NCI-H1092 (cell line): ENCODE measurements at regions not wholly inside any gene's neighbourhood (a gene's known extent, or its start where the extent isn't known, plus 50 kb on each side); places are given as distances from the start of the nearest gene placed in this dataset.
"Not testable (repeated sequence)": the region's sequence is repeated elsewhere in the genome, so short reads cannot be mapped to it uniquely, and the experiment has no call there.

ENCODE experiments used
- DNase-seq: peaks from one replicate; lab custom pipeline; 2025; lab: John Stamatoyannopoulos, UW

GRCh38 chr11:13135385-13136271 lies 126.5 kb downstream of the RASSF10 start:
- DNase-seq, result peak; percentile 74

- DNase-seq, result no peak
Measured at GRCh38 chr11:13136272-13136596, 127.1 kb downstream of the RASSF10 start.

GRCh38 chr11:13137844-13138301 lies 128.8 kb downstream of the RASSF10 start:
- DNase-seq, result no peak

GRCh38 chr11:13139085-13139484 lies 130.0 kb downstream of the RASSF10 start:
- not testable (repeated sequence) for DNase-seq

GRCh38 chr11:13140028-13140870 lies 131.1 kb downstream of the RASSF10 start:
- peak; percentile 67 for DNase-seq

- no peak for DNase-seq
Measured at GRCh38 chr11:13140873-13141655, 131.9 kb downstream of the RASSF10 start.

- DNase-seq, result no peak
Measured at GRCh38 chr11:13141731-13142709, 132.9 kb downstream of the RASSF10 start.

GRCh38 chr11:13143486-13144297 lies 133.9 kb upstream of the BMAL1 start:
- DNase-seq, result no peak

GRCh38 chr11:13145461-13145860 lies 132.1 kb upstream of the BMAL1 start:
- DNase-seq, result no peak

- no peak for DNase-seq
Measured at GRCh38 chr11:13149991-13150390, 127.6 kb upstream of the BMAL1 start.

- no peak for DNase-seq
Measured at GRCh38 chr11:13150487-13150886, 127.1 kb upstream of the BMAL1 start.

- no peak for DNase-seq
Measured at GRCh38 chr11:13152264-13152663, 125.3 kb upstream of the BMAL1 start.

- peak; percentile 24 for DNase-seq
Measured at GRCh38 chr11:13152736-13153541, 124.7 kb upstream of the BMAL1 start.

- DNase-seq, result not testable (repeated sequence)
Measured at GRCh38 chr11:13154374-13154773, 123.2 kb upstream of the BMAL1 start.

- DNase-seq, result no peak
Measured at GRCh38 chr11:13160346-13160745, 117.2 kb upstream of the BMAL1 start.

- DNase-seq, result no peak
Measured at GRCh38 chr11:13160806-13161205, 116.8 kb upstream of the BMAL1 start.

- DNase-seq, result no peak
Measured at GRCh38 chr11:13163158-13163557, 114.4 kb upstream of the BMAL1 start.

GRCh38 chr11:13166036-13166435 lies 111.6 kb upstream of the BMAL1 start:
- no peak for DNase-seq

- no peak for DNase-seq
Measured at GRCh38 chr11:13168271-13168670, 109.3 kb upstream of the BMAL1 start.
